IMR-90 (cell line): ENCODE measurements at regions not wholly inside any gene's neighbourhood (a gene's known extent, or its start where the extent isn't known, plus 50 kb on each side); places are given as distances from the start of the nearest gene placed in this dataset.
A peak's percentile ranks its signal among the peaks of the same experiment; 100 is the strongest.

Experiments
- ATAC-seq: fragments of 200-7000 bp; cut with Tn5 transposase; 2 replicates; pipeline ENCODE4 v1.9.1; 2020; ENCODE audit warnings: low read depth, mild to moderate bottlenecking, moderate library complexity
- BruUV-seq: library from RNA; stranded (reverse); fragments of 400-500 nt; replicated peaks from 2 replicates; lab custom pipeline; 2021; lab: Mats Ljungman, UMichigan
- CTCF ChIA-PET: fragments of 300-600 bp; formaldehyde crosslinking; extraction: SDS; loops from one replicate; lab custom pipeline; 2021; ENCODE audit warnings: antibody characterized with exemption; lab: Yijun Ruan, JAX
- POLR2A ChIA-PET: fragments of 300-600 bp; sonication (Branson Sonifier 250); formaldehyde crosslinking; loops from one replicate; lab custom pipeline; 2022; ENCODE audit warnings: antibody characterized with exemption; ENCODE audit not compliant: unreplicated experiment; lab: Charles Lee
- DNase-seq: peaks from one replicate; pipeline ENCODE4 v3.0.0; 2013
- H2AFZ ChIP-seq: replicated peaks from 2 replicates; pipeline ENCODE3; 2013; ENCODE audit warnings: low read length, mild to moderate bottlenecking; ENCODE audit not compliant: poor library complexity
- H2AK5ac ChIP-seq: 2 replicates; pipeline ENCODE4 v1.6.1; 2013; ENCODE audit warnings: low read depth, low read length, inconsistent platforms
- H2AK9ac ChIP-seq: replicated peaks from 2 replicates; pipeline ENCODE3; 2013; ENCODE audit warnings: mild to moderate bottlenecking, low read depth, low read length, moderate library complexity; ENCODE audit not compliant: poor library complexity
- H2BK120ac ChIP-seq: 2 replicates; pipeline ENCODE4 v1.6.1; 2013; ENCODE audit warnings: low read depth, low read length, inconsistent platforms
- H2BK15ac ChIP-seq: 3 replicates; pipeline ENCODE4 v1.6.1; 2013; ENCODE audit warnings: low read depth, low read length, inconsistent platforms
- H2BK20ac ChIP-seq: 2 replicates; pipeline ENCODE4 v1.6.1; 2013; ENCODE audit warnings: low read depth, mild to moderate bottlenecking, inconsistent platforms, low read length, moderate library complexity
- H2BK5ac ChIP-seq: 2 replicates; pipeline ENCODE4 v1.6.1; 2013; ENCODE audit warnings: mild to moderate bottlenecking, low read depth, low read length, inconsistent platforms; ENCODE audit not compliant: poor library complexity, severe bottlenecking
- H3K14ac ChIP-seq: replicated peaks from 2 replicates; pipeline ENCODE4 v1.6.1; 2013; ENCODE audit warnings: low read depth, low read length, inconsistent platforms
- H3K18ac ChIP-seq: 2 replicates; pipeline ENCODE4 v1.6.1; 2013; ENCODE audit warnings: low read depth, low read length, control low read depth
- H3K23ac ChIP-seq: 2 replicates; pipeline ENCODE4 v1.6.1; 2013; ENCODE audit warnings: low read depth, low read length, inconsistent platforms
- H3K27ac ChIP-seq: 2 replicates; pipeline ENCODE4 v1.5.1; 2013; ENCODE audit warnings: mild to moderate bottlenecking, control low read depth, low read length; ENCODE audit not compliant: insufficient read depth
- H3K27me3 ChIP-seq: 2 replicates; pipeline ENCODE4 v1.6.1; 2013; ENCODE audit warnings: low read length; ENCODE audit not compliant: control insufficient read depth, insufficient read depth
- H3K36me3 ChIP-seq: 2 replicates; pipeline ENCODE4 v1.6.1; 2013; ENCODE audit warnings: low read length, mixed read lengths; ENCODE audit not compliant: control insufficient read depth, insufficient read depth
- H3K4ac ChIP-seq: 2 replicates; pipeline ENCODE4 v1.6.1; 2013; ENCODE audit warnings: low read depth, low read length, inconsistent platforms
- H3K4me1 ChIP-seq: 2 replicates; pipeline ENCODE4 v1.6.1; 2013; ENCODE audit warnings: low read length, mixed read lengths; ENCODE audit not compliant: control insufficient read depth, insufficient read depth
- H3K4me2 ChIP-seq: 2 replicates; pipeline ENCODE4 v1.6.1; 2013; ENCODE audit warnings: low read depth, mild to moderate bottlenecking, control low read depth, low read length, moderate library complexity
- H3K4me3 ChIP-seq: 2 replicates; pipeline ENCODE4 v1.5.1; 2013; ENCODE audit warnings: low read depth, mild to moderate bottlenecking, control low read depth, low read length, moderate library complexity; ENCODE audit not compliant: insufficient read depth
- H3K56ac ChIP-seq: 2 replicates; pipeline ENCODE4 v1.6.1; 2013; ENCODE audit warnings: low read length, inconsistent platforms; ENCODE audit not compliant: insufficient read depth; ENCODE audit errors: extremely low read depth
- H3K79me1 ChIP-seq, 2 experiments: 2 replicates each; pipeline ENCODE4 v1.6.1; 2013; ENCODE audit warnings: low read length in 2 of 2, inconsistent platforms in 1 of 2, low read depth in 1 of 2
- H3K9ac ChIP-seq: 2 replicates; pipeline ENCODE4 v1.6.1; 2013; ENCODE audit warnings: low read depth, low read length, control low read depth
- H3K9me1 ChIP-seq: 2 replicates; pipeline ENCODE4 v1.6.1; 2013; ENCODE audit warnings: low read length, inconsistent platforms; ENCODE audit not compliant: insufficient read depth
- H3K9me3 ChIP-seq: 2 replicates; pipeline ENCODE4 v1.6.1; 2013; ENCODE audit warnings: low read length; ENCODE audit not compliant: control insufficient read depth, insufficient read depth
- H4K20me1 ChIP-seq: 2 replicates; pipeline ENCODE4 v1.6.1; 2013; ENCODE audit warnings: low read length, inconsistent platforms; ENCODE audit not compliant: insufficient read depth
- H4K5ac ChIP-seq: 2 replicates; pipeline ENCODE4 v1.6.1; 2013; ENCODE audit warnings: mild to moderate bottlenecking, low read depth, low read length, control low read depth
- H4K8ac ChIP-seq, 2 experiments: 2 replicates each; pipeline ENCODE4 v1.6.1; 2013; ENCODE audit warnings: low read depth in 2 of 2, low read length in 2 of 2, control low read depth in 1 of 2, inconsistent platforms in 1 of 2
- H4K91ac ChIP-seq: 2 replicates; pipeline ENCODE4 v1.6.1; 2013; ENCODE audit warnings: low read depth, low read length, inconsistent platforms; ENCODE audit not compliant: insufficient read depth
- BHLHE40 ChIP-seq: fragments of 150-350 bp; IDR thresholded peaks from 2 replicates; pipeline ENCODE4 v1.6.1; 2016; ENCODE audit warnings: mild to moderate bottlenecking, low read depth, low read length
- CEBPB ChIP-seq: IDR thresholded peaks from 2 replicates; pipeline ENCODE4 v1.6.1; 2012; ENCODE audit warnings: low read depth, low read length, improper control_type of control experiment
- CTCF ChIP-seq: conservative IDR thresholded peaks from 2 replicates; pipeline ENCODE4 v1.5.1; 2012; ENCODE audit warnings: mild to moderate bottlenecking, low read depth, low read length, improper control_type of control experiment
- ELK1 ChIP-seq: fragments of 150-350 bp; IDR thresholded peaks from 2 replicates; pipeline ENCODE4 v1.6.1; 2016; ENCODE audit warnings: low read depth, mild to moderate bottlenecking, low read length, moderate library complexity, borderline replicate concordance
- NFE2L2 ChIP-seq: fragments of 150-350 bp; IDR thresholded peaks from 2 replicates; pipeline ENCODE4 v1.6.1; 2016; ENCODE audit warnings: low read depth, mild to moderate bottlenecking, low read length
- POLR2A ChIP-seq: IDR thresholded peaks from 2 replicates; pipeline ENCODE4 v1.6.1; 2012; ENCODE audit warnings: mild to moderate bottlenecking, low read depth, low read length
- RCOR1 ChIP-seq: IDR thresholded peaks from 2 replicates; pipeline ENCODE4 v1.6.1; 2012; ENCODE audit warnings: mild to moderate bottlenecking, low read length, improper control_type of control experiment; ENCODE audit not compliant: insufficient replicate concordance
- WGBS, 2 experiments: methylation state at CpG; one replicate each; pipeline versions ENCODE4 v1.1.5 to v1.1.7; 2013; ENCODE audit warnings: missing lambda C conversion rate in 2 of 2; ENCODE audit not compliant: insufficient read length in 1 of 2; ENCODE audit errors: extremely low coverage in 2 of 2; 5-methylcytosine and 5-hydroxymethylcytosine counted together
- dilution Hi-C: fragments of 300-500 bp; cut with HindIII; formaldehyde crosslinking; loops from one replicate; pipeline ENCODE4 v1.14.3; 2018; ENCODE audit warnings: low sequenced_read_pairs; ENCODE audit not compliant: unreplicated experiment
- in situ Hi-C: fragments of 300-500 bp; cut with MboI; formaldehyde crosslinking; loops from 3 replicates; pipeline ENCODE4 v1.14.3; 2019; ENCODE audit warnings: low sequenced_read_pairs, inconsistent platforms, mixed read lengths
- intact Hi-C: fragments of 100-400 bp; cut with micrococcal nuclease; formaldehyde crosslinking; loops from 2 replicates; pipeline ENCODE4 v1.10.0; 2022

GRCh38 chr2:83221258-83221657 lies 1237.8 kb downstream of the SUCLG1 start:
- H3K4me2 ChIP-seq = no peak overlapping the region
- DNase-seq (peak; percentile 0), ATAC-seq (no peak)
- H3K9ac ChIP-seq = no peak overlapping the region
- H3K18ac ChIP-seq = no peak overlapping the region
- H3K36me3 ChIP-seq = no peaks in the 10 kb centered on the region
- no peak overlapping the region for H2BK20ac ChIP-seq
- H3K4me1 ChIP-seq = no peaks in the 10 kb centered on the region
- ChIA-PET POLR2A (no interaction called here), CTCF (no interaction called here)
- H3K79me1 ChIP-seq = no peaks in the 10 kb centered on the region
- no peak overlapping the region for H2BK15ac ChIP-seq
- H4K8ac ChIP-seq = no peak overlapping the region
- H3K56ac ChIP-seq = no peak overlapping the region
- H3K23ac ChIP-seq = no peak overlapping the region
- no peak overlapping the region for H3K4ac ChIP-seq
- no TSS peak for BruUV-seq
- no peaks in the 10 kb centered on the region for H4K20me1 ChIP-seq
- no peak for TF ChIP-seq RCOR1
- no peak for TF ChIP-seq BHLHE40
- TF ChIP-seq CTCF = no peak
- peak; percentile 98 for TF ChIP-seq CEBPB
- TF ChIP-seq NFE2L2 = no peak
- no peak for TF ChIP-seq POLR2A
- TF ChIP-seq ELK1 = no peak
- no peak overlapping the region for H2AFZ ChIP-seq
- H3K4me3 ChIP-seq = no peak overlapping the region
- H4K5ac ChIP-seq = no peak overlapping the region
- H2AK5ac ChIP-seq = no peak overlapping the region
- no peaks in the 10 kb centered on the region for H3K9me1 ChIP-seq
- H2BK5ac ChIP-seq = no peak overlapping the region
- intact Hi-C loops = no loop called here
- H3K27ac ChIP-seq = no peak overlapping the region
- H2AK9ac ChIP-seq = no peak overlapping the region
- H4K91ac ChIP-seq = no peak overlapping the region
- H3K9me3 ChIP-seq = no peaks in the 10 kb centered on the region
- no CpG with 5 or more reads among the region's 4 CpGs for WGBS, 2 experiments
- H3K14ac ChIP-seq = no peak overlapping the region
- in situ Hi-C loops = no loop called here
- H3K27me3 ChIP-seq = no peaks in the 10 kb centered on the region
- dilution Hi-C loops = no loop called here
- no peak overlapping the region for H2BK120ac ChIP-seq
